HG02678 (cell line): ENCODE measurements at regions not wholly inside any gene's neighbourhood (a gene's known extent, or its start where the extent isn't known, plus 50 kb on each side); places are given as distances from the start of the nearest gene placed in this dataset.
"Not testable (repeated sequence)": the region's sequence is repeated elsewhere in the genome, so short reads cannot be mapped to it uniquely, and the experiment has no call there.

Experiments
- ATAC-seq: cut with Tn5 transposase; IDR thresholded peaks from one replicate; pipeline ENCODE4 v1.9.1; 2021; ENCODE audit warnings: mild to moderate bottlenecking, moderate library complexity; ENCODE audit not compliant: unreplicated experiment

DNA sequence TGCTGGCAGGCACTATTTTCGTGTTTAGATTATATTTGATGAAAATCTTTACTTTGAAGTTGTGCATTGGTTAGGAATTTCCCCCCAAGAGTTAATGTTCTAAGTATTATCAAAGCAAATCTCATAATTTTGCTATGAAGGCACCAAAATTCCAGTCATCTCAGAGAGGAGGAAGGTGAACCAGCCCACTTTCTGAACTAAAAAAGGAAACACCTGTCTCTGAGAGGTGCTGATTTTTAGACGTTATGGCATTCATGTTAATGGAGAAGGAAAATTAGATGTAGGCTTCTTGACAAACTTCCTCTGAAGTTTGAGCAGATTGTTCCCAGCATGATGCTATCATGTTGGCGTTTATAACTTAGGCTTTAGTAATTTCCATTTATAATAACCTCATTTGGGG, 432.9 kb upstream of the ACTBL2 start:
- no peak for ATAC-seq

DNA sequence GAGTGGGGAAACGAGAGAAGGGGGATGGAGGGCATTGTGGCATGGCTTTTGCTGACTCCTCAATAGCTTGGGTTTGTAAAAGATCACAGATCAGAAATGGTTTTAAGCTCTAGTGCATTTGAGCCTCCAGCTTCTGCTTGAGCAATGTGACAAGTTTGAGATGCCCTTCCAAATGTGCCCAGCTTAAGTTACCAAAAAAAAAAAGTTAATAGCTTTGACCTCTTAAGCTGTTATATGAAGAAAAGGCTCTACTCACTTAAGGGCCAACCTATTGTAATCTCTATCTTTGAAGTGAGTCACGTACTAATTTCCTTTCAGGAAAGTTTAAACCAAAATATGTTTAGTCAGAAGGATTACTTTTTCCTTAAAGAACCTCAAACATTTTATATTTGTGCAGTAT, 428.8 kb upstream of the ACTBL2 start:
- no peak for ATAC-seq

DNA sequence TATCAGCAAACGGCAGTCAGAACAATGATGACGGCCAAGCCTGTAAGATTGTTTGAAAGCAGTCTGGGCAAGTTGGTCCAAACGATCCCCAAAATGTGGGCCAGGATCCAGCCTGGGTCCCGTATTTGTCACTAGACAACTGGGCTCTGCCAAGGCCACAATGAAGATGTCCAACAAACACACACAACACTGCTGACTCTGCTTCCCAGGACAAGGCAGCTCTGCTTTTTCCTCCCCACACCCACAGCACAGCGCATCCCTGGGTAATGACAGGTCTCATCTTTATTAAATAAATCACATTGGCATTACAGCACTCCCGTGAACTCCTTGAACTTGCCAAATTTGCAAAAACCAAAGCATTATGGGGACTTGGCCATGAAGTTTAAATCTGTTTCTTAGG, 424.1 kb upstream of the ACTBL2 start:
- no peak for ATAC-seq

DNA sequence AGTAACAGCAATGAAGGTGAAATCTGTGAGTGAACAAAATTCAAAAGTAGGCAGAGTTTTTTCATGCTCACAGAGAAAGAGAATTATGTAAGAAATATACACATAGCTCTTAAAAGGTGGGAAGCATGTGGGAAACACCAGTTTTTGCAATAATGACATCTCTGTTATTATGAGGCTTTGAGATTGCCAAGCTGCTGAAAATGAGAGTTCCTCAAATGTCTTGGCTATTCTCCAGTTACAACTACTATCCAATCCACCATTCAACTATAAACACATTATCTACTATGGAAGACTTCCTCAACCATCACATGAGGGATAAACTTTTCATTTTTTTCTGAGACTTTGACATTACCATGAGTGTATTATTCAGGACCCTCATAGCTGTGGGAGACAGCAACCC, 420.8 kb upstream of the ACTBL2 start:
- no peak for ATAC-seq

DNA sequence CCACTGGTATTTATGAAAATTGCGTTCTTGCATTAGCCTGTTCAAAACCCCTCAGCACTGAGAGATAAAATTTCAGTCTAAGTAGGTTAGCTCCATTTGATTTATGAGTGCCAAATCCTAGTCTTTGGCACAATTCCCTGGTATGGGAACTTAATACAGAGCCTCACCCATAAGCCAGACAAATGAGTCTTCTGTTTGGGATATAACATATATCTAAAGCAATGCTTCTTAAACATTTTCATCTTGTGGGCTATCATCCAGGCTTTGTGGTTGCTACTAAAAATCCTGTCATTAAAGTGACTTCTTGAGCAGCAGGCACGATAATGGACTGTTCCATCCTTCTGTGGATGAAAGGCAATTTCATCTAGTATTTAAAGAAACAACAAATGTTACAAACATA, 419.5 kb upstream of the ACTBL2 start:
- ATAC-seq, result no peak

GRCh38 chr5:57900381-57900944, 417.9 kb upstream of the ACTBL2 start:
- no peak for ATAC-seq

GRCh38 chr5:57896576-57896975, 414.0 kb upstream of the ACTBL2 start:
- ATAC-seq, result no peak

DNA sequence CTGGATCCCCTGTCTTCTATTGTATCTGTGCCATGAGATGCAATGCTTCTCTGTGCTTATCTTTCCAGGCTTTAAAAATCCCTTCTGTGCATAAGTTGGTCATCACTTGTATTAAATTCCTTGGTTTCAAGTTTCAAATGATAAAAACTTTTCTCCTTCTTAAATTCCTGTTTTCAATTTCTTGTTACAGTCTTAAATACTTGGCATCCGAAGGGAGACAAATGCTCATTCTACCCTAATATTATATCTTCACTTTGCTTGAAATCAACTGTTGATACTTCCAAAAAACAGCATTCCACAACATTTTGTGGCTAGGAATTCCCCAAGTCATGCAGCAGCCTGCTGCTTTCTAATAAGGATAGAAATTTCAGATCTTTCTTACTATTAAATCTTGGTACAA, 413.2 kb upstream of the ACTBL2 start:
- ATAC-seq, result no peak

DNA sequence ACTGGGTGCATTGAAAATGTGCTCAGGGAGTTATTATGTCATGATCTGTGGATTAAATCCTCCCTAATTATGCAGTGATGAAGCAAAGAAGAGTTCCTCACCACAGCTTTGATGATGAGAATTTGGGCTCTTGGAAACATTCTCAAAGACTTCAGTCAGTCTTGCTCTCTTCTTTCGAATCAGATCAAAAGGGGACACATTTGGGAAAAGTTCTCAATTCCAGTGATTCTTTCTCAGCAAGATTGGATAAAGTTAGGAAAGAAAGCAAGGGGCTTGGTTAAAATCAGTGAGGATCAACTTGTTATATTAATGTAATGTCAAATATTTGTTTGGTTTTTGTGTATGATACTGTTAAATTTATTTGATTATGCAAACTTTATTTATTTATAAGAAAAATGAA, 411.3 kb upstream of the ACTBL2 start:
- ATAC-seq, result no peak

- ATAC-seq, result no peak
These were observed 408.8 kb upstream of the ACTBL2 start for GRCh38 chr5:57891443-57891842.

GRCh38 chr5:57889558-57889957, 406.9 kb upstream of the ACTBL2 start:
- no peak for ATAC-seq

GRCh38 chr5:57887851-57888621, 405.4 kb upstream of the ACTBL2 start:
- ATAC-seq, result peak; percentile 51

- ATAC-seq, result no peak
These were observed 401.9 kb upstream of the ACTBL2 start for GRCh38 chr5:57884346-57885102.

DNA sequence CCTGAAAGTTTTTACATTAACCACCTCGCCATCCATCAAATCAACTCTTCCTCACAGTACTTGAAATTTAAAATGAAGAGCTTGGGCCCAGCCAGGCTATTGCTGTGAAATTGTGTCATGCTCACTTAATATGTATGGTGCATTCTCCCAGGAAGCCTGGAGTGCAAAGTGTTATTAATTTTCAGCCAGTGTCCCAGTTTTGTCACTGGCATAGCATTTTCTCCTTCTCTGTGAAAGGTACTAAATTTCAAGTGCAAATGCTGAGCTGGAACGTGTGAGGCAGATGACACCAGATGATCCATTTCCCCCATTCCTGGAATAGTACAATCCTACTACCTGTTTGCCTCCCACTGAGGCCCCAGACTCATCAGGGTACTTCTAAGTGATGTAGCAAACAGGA, 397.6 kb upstream of the ACTBL2 start:
- ATAC-seq, result no peak

GRCh38 chr5:57878301-57878722, 395.7 kb upstream of the ACTBL2 start:
- no peak for ATAC-seq

GRCh38 chr5:57871496-57871895, 388.9 kb upstream of the ACTBL2 start:
- no peak for ATAC-seq

DNA sequence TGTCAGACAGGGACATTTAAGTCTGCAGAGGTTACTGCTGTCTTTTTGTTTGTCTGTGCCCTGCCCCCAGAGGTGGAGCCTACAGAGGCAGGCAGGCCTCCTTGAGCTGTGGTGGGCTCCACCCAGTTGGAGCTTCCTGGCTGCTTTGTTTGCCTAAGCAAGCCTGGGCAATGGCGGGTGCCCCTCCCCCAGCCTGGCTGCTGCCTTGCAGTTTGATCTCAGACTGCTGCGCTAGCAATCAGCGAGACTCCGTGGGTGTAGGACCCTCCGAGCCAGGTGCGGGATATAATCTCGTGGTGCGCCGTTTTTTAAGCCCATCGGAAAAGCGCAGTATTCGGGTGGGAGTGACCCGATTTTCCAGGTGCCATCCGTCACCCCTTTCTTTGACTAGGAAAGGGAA, 387.7 kb upstream of the ACTBL2 start:
- not testable (repeated sequence) for ATAC-seq

- no peak for ATAC-seq
These were observed 381.1 kb upstream of the ACTBL2 start for GRCh38 chr5:57863661-57864060.

GRCh38 chr5:57862942-57863341, 380.3 kb upstream of the ACTBL2 start:
- ATAC-seq, result no peak

GRCh38 chr5:57862471-57862911, 379.9 kb upstream of the ACTBL2 start:
- no peak for ATAC-seq

GRCh38 chr5:57859626-57860025, 377.0 kb upstream of the ACTBL2 start:
- ATAC-seq, result no peak

- no peak for ATAC-seq
These were observed 376.3 kb upstream of the ACTBL2 start for GRCh38 chr5:57858905-57859304.
